Activated naive CD8-positive, alpha-beta T cell treated with anti-CD3 and anti-CD28 coated beads for 36 hours (primary cell): ENCODE measurements at regions not wholly inside any gene's neighbourhood (a gene's known extent, or its start where the extent isn't known, plus 50 kb on each side); places are given as distances from the start of the nearest gene placed in this dataset.

Experiments
- DNase-seq: peaks from one replicate; pipeline ENCODE4 v3.0.0; 2021
- H3K27ac Mint-ChIP-seq: one replicate; pipeline ENCODE4 v1.8.0; 2022; ENCODE audit warnings: mild to moderate bottlenecking, moderate library complexity, mixed read lengths
- H3K27me3 Mint-ChIP-seq: one replicate; pipeline ENCODE4 v1.8.0; 2022; ENCODE audit warnings: mild to moderate bottlenecking, mixed read lengths
- H3K36me3 Mint-ChIP-seq: one replicate; pipeline ENCODE4 v1.8.0; 2021; ENCODE audit warnings: mild to moderate bottlenecking, mixed read lengths
- H3K4me1 Mint-ChIP-seq: one replicate; pipeline ENCODE4 v1.8.0; 2021; ENCODE audit warnings: mixed read lengths
- H3K4me3 Mint-ChIP-seq: one replicate; pipeline ENCODE4 v1.8.0; 2022; ENCODE audit warnings: mild to moderate bottlenecking, moderate library complexity, mixed read lengths
- H3K9me3 Mint-ChIP-seq: one replicate; pipeline ENCODE4 v1.8.0; 2022; ENCODE audit warnings: mixed read lengths

DNA sequence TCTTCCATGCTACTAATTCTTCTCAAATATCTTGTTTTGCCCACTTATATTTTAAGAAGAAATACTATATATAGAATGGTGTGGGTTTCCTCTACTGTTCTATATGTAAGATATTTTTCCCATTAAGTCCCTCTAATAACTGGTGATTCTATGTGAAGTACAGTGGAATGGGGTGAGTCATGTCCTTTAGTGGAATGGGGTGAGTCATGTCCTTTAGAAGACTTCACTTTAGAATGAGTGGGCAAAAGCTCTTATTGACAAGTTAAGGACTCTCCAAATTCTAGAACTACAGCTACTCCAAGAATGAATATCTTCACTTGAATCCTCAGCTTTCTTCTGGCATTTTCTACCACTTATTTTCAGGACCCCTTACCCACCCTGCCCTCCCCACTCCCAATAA, 349.9 kb downstream of the ETNK1 start:
- Mint-ChIP-seq H3K4me3 (no peak overlapping the region), H3K9me3 (no peaks in the 10 kb centered on the region), H3K27me3 (no peaks in the 10 kb centered on the region), H3K36me3 (no peaks in the 10 kb centered on the region), H3K27ac (no peak overlapping the region), H3K4me1 (no peaks in the 10 kb centered on the region)
- DNase-seq, result no peak

DNA sequence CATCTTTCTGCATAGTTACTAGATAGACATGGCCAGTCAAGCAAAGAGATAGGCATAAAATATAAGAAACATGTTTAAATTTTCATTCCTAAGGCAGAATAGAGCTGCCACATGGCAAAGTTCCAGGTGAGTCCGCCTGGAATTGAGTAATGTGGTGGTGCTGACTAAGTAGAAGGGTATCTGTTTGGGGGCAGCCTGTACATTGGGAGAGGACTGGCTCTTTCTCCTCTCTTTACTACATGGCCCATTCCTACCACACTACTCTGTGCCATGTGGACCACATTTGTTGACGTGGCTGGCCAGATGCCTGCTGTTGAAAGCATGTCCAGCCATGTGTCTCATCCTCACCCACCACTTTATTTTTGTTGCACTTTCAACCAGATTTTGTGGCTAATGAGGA, 354.0 kb downstream of the ETNK1 start:
- Mint-ChIP-seq H3K27ac (no peak overlapping the region), H3K9me3 (no peaks in the 10 kb centered on the region), H3K27me3 (no peaks in the 10 kb centered on the region), H3K4me3 (no peak overlapping the region), H3K4me1 (no peaks in the 10 kb centered on the region), H3K36me3 (no peaks in the 10 kb centered on the region)
- no peak for DNase-seq

DNA sequence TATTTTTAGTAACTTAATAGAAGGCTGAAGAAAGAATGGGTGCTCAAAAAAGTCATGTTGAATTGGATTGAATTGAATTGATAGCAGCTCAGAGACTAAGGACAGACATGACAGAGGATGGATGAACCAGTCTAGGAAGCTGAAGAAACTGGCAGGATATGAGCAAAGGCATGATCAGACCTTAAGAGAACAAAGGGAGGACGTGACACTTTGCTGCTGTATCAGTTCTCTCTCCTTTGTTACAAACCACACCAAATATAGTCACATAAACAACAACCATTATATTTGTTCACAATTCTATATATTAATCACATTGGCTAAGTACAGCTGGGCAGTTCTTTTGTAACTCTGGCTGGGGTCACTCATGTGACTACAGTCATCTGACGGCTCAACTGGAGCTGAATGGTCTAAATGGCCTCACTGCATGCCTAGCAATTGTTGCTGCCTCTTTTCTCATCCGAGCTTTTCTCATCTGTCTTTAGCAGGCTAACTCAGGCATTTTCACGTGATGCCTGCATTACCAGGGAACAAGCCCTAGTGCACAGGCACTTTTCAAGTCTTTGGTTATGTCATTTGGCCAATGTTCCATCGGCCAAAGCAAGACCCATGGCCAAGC, 355.0 kb downstream of the ETNK1 start:
- H3K36me3 Mint-ChIP-seq, result no peaks in the 10 kb centered on the region
- no peak for DNase-seq
- no peaks in the 10 kb centered on the region for H3K9me3 Mint-ChIP-seq
- H3K4me1 Mint-ChIP-seq, result no peaks in the 10 kb centered on the region
- no peak overlapping the region for H3K27ac Mint-ChIP-seq
- no peaks in the 10 kb centered on the region for H3K27me3 Mint-ChIP-seq
- H3K4me3 Mint-ChIP-seq, result no peak overlapping the region

DNA sequence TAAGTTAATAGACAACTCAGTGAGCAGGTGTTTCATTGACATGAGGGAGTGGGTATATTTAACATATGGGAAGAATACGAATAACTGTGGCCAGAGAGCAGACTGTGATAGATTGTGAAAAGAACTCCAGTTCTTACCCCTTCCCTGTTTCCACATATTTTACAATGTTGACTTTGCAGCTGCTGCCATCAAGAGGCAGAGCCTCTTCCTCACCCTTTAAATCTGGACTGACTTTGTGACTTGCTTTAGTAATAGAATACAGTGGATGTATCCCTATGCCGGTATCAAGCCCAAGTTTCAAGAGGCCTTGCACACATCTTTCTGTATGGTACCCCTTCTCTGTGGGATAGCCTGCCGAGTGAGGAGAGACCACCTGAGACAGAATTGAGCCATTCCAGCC, 356.7 kb downstream of the ETNK1 start:
- H3K9me3 Mint-ChIP-seq, result no peaks in the 10 kb centered on the region
- DNase-seq, result no peak
- no peak overlapping the region for H3K4me3 Mint-ChIP-seq
- no peaks in the 10 kb centered on the region for H3K36me3 Mint-ChIP-seq
- no peaks in the 10 kb centered on the region for H3K4me1 Mint-ChIP-seq
- H3K27me3 Mint-ChIP-seq, result no peaks in the 10 kb centered on the region
- no peak overlapping the region for H3K27ac Mint-ChIP-seq

DNA sequence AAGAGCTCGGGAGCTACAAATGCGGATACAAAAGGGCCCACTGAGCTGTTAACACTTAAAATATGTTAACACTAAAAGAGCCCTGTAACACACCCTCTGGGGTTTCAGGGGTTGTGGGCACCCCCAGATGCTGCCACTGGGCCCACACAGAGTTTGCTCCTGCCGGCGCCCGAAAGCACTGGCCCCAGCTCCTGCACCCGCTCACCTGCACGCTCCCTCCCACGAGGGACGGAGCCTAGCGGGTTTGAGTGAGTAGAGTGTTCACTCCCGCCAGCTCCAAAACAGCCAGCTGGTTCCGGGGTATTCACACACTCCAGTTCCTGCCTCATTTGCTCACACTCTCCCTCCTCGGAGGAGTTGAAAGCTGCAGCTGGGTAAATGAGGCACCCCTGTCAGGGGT, 357.7 kb downstream of the ETNK1 start:
- no peaks in the 10 kb centered on the region for H3K9me3 Mint-ChIP-seq
- no peak for DNase-seq
- H3K4me3 Mint-ChIP-seq, result no peak overlapping the region
- H3K4me1 Mint-ChIP-seq, result no peaks in the 10 kb centered on the region
- H3K27me3 Mint-ChIP-seq, result no peaks in the 10 kb centered on the region
- no peaks in the 10 kb centered on the region for H3K36me3 Mint-ChIP-seq
- no peak overlapping the region for H3K27ac Mint-ChIP-seq

DNA sequence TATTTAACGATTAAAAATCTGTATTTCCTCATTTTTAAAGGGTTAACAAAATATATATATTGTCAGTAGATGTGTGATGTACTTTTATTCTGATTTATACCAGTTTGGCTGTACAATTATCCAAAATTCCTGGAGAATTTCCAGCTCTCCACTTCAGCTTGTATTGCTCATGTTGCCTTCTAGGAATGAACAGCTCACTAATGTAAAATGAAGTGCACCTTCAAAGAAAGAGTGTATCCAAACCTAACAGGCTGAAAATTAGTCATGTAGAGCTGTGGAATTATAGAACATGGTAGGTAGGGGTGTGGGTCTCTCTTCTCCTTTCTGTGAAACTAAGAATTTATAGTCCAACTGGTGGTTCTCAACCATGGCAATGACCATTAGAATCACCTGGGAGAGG, 362.0 kb downstream of the ETNK1 start:
- Mint-ChIP-seq H3K4me3 (no peak overlapping the region), H3K27ac (no peak overlapping the region), H3K36me3 (no peaks in the 10 kb centered on the region), H3K27me3 (no peaks in the 10 kb centered on the region), H3K4me1 (no peaks in the 10 kb centered on the region), H3K9me3 (no peaks in the 10 kb centered on the region)
- DNase-seq, result no peak

DNA sequence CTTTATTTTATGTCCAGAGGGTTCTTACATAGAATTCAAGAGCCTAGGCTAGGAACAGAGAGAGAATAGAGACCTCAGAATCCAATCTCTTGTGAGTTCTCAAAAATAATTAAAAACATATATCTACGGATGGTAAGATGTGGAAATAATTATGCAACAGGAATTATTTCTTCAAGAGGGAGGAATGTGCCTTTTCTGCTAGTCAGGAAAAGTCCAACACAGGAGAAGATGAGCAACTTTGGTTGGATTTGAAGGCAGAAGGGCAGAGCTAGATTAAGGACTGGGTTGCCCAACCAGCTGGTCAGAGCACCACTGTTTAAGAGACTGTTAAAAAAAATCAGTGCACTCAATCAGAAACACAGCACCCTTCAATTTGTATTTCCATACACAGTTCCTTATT, 365.5 kb downstream of the ETNK1 start:
- no peaks in the 10 kb centered on the region for H3K9me3 Mint-ChIP-seq
- no peaks in the 10 kb centered on the region for H3K4me1 Mint-ChIP-seq
- no peak overlapping the region for H3K27ac Mint-ChIP-seq
- H3K36me3 Mint-ChIP-seq, result no peaks in the 10 kb centered on the region
- H3K27me3 Mint-ChIP-seq, result no peaks in the 10 kb centered on the region
- no peak for DNase-seq
- H3K4me3 Mint-ChIP-seq, result no peak overlapping the region

DNA sequence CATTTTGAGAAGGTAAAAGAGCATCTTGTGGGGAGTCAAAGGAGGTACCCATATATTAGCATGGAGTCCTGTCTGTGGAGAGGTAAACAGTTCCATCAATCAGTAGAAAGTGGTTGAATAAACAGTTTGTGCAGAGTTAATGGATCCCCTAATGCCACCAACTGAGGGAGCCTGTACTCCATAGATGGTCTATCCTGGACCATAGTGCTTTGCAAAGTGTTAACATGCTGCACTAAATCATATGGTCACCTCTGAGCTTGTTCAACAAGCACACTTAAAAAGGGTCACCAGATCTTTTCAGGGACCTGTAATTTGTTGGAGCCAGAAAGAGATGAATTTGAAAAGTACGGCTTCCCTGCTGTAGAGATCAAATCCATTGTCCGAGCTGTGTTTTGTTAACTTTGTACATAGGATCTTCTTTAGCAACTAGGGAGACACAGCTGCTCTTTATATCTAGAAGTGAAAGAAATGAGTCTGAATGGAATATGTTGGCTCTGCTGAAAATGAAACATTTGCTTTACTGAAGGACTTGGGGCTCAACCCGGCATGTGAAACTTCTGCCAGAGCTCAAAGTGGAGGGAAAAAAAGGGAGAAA, 366.4 kb downstream of the ETNK1 start:
- Mint-ChIP-seq H3K4me3 (no peak overlapping the region), H3K27ac (no peak overlapping the region), H3K36me3 (no peaks in the 10 kb centered on the region), H3K9me3 (no peaks in the 10 kb centered on the region), H3K4me1 (no peaks in the 10 kb centered on the region), H3K27me3 (no peaks in the 10 kb centered on the region)
- DNase-seq, result no peak

DNA sequence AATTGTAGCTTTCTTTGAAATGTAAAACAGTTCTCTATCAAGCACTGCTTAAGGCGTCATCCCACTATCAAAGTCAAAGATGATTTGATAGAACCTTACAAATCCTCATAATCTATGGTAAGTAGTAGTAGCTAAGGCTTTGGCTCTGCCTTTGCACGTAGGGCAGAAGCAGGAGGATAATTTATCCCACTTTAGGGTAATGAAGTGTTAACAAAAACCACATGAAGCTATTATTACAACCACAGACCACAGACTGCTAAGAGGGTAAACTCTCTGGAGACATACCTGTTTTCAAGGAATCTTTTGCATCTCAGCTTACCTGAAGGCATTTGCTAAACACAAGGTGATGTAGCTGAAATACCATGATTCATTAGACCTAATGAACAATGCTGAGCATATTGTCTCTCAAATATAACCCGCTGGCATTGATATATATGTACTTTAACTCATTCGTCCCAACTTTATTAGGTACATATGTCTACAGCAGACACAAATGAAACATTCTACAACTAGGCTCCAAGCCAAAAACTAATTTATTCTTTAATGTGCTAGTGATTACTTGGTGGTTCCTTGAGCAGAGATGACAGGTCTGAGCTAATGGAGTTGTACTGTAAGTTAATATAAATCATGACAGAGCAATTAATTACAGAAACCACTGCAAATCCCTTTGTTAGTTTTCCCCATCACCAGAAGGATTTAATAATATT, 368.8 kb downstream of the ETNK1 start:
- no peak for DNase-seq
- H3K36me3 Mint-ChIP-seq, result no peaks in the 10 kb centered on the region
- no peaks in the 10 kb centered on the region for H3K9me3 Mint-ChIP-seq
- no peaks in the 10 kb centered on the region for H3K4me1 Mint-ChIP-seq
- H3K27ac Mint-ChIP-seq, result no peak overlapping the region
- no peaks in the 10 kb centered on the region for H3K27me3 Mint-ChIP-seq
- H3K4me3 Mint-ChIP-seq, result no peak overlapping the region

DNA sequence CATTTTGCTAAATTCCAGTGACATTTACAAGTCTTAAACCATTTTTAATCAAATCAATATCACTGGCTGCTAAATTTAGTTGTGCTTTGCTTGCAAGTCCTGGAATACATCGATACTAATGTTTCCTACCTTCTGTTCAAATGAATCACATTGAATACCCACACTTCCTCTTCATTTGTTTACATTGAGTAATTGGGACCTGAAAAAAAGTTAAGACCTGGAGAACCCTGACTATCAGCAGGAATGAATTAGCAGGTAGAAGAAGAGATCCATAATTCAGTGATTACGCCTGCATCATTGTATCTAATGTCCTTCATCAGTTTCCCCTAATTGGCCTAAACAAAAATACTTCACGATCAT, 369.3 kb downstream of the ETNK1 start:
- H3K27ac Mint-ChIP-seq, result no peak overlapping the region
- no peak overlapping the region for H3K4me3 Mint-ChIP-seq
- DNase-seq, result no peak
- no peaks in the 10 kb centered on the region for H3K36me3 Mint-ChIP-seq
- H3K27me3 Mint-ChIP-seq, result no peaks in the 10 kb centered on the region
- no peaks in the 10 kb centered on the region for H3K4me1 Mint-ChIP-seq
- H3K9me3 Mint-ChIP-seq, result no peaks in the 10 kb centered on the region

DNA sequence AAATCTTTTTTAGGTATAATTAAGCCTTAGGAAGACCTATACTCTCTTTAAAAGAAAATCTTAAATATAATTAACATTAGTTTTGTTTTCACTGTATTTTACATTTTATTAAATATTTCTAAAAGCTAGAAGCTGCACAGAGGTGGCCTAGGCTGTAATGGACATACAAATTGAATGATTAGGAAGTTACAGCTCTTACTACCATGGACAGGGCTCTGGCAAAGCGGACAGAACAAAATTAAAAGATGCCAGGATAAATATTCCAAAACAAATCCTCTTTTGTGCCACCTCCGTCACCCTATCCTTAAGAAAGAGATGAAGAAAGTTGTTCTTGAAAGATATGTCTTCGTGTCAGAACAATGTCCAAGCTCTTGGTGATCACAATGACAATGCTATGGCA, 376.5 kb downstream of the ETNK1 start:
- Mint-ChIP-seq H3K4me3 (no peak overlapping the region), H3K27ac (no peak overlapping the region), H3K27me3 (no peaks in the 10 kb centered on the region), H3K9me3 (no peaks in the 10 kb centered on the region), H3K36me3 (no peaks in the 10 kb centered on the region), H3K4me1 (no peaks in the 10 kb centered on the region)
- DNase-seq, result no peak

DNA sequence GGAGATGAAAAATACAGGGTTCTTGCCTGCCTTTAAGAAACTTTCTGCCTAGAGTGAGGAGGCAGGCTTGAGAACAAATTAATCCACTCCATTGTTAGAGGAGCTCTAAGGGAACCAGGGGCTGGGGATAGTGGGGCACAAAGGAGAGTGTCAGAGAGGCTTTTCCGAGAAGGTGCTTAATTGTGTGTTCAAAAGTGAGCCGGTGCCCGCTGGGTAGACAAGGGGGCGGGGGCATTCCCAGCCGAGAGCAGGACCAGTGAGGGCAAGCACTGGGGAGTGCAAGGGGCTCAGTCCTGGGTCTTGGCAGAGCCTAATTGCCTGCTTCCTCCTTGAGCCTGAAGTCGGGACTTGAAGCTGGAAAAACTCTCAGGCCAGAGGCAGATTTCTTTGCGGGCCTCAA, 377.4 kb downstream of the ETNK1 start:
- no peaks in the 10 kb centered on the region for H3K36me3 Mint-ChIP-seq
- H3K4me3 Mint-ChIP-seq, result no peak overlapping the region
- no peaks in the 10 kb centered on the region for H3K4me1 Mint-ChIP-seq
- H3K27ac Mint-ChIP-seq, result no peak overlapping the region
- H3K9me3 Mint-ChIP-seq, result no peaks in the 10 kb centered on the region
- no peaks in the 10 kb centered on the region for H3K27me3 Mint-ChIP-seq
- DNase-seq, result no peak

DNA sequence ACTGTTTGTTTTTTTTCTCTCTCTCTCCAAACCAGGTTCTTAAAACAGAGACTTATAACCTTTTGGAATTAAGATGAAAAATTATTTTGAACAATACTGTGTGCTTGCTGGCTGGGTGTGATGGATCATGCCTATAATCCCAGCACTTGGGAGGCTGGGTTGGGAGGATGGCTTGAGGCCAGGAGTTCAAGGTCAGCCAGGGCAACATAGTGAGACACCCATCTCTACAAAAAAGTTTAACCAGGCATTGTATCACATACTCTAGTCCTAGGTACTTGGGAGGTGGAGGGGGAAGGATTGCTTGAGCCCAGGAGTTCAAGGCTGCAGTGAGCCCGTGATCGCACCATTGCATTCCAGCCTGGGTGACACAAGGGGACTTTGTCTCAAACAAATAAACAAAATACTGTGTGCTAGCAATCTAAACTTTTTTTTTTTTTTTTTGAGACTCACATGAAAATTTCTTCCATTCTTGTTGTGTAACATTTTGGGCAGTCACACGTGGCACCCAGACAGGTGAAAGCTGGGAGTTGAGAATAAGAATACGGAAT, 379.6 kb downstream of the ETNK1 start:
- Mint-ChIP-seq H3K4me3 (no peak overlapping the region), H3K9me3 (no peaks in the 10 kb centered on the region), H3K36me3 (no peaks in the 10 kb centered on the region), H3K4me1 (no peaks in the 10 kb centered on the region), H3K27me3 (no peaks in the 10 kb centered on the region), H3K27ac (no peak overlapping the region)
- DNase-seq, result no peak

DNA sequence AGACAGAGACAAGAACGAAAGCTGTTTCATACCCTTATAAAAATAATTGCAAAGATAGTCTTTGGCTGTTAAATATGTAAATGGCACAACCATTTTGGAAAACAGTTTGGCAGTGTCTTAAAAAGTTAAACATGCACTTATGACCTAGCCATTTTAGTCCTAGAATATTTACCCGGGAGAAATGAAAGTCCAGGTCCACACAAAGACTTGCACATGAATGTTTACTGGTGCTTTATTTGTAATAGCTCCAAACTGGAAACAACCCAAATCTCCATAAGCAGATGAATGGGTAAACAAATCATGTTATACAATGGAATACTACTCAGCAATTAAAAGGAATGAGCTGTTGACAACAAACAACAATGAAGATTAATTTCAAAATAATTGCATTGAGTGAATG, 380.4 kb downstream of the ETNK1 start:
- Mint-ChIP-seq H3K36me3 (no peaks in the 10 kb centered on the region), H3K27ac (no peak overlapping the region), H3K4me1 (no peaks in the 10 kb centered on the region), H3K27me3 (no peaks in the 10 kb centered on the region), H3K4me3 (no peak overlapping the region), H3K9me3 (no peaks in the 10 kb centered on the region)
- DNase-seq, result no peak

DNA sequence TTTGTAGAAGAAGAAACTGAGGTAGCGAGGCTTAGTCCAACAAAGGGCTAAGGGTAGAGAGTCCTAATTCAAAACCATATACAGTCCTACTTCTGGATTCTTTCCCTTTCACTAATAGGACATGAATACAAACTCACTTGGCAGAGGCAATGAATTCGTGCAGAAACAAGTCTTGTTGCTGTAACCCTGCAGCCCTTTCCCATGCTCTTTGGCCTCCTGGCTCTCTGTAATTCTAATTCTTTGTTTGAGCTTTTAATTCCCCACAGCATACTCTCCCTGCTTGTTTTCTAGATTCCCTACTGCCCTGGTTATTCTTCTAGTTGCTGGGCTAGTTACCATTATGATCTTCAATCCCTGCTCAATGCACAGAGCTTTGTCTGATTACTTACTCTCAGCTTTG, 381.4 kb downstream of the ETNK1 start:
- no peaks in the 10 kb centered on the region for H3K36me3 Mint-ChIP-seq
- no peaks in the 10 kb centered on the region for H3K9me3 Mint-ChIP-seq
- no peak overlapping the region for H3K27ac Mint-ChIP-seq
- no peak overlapping the region for H3K4me3 Mint-ChIP-seq
- no peak for DNase-seq
- no peaks in the 10 kb centered on the region for H3K4me1 Mint-ChIP-seq
- no peaks in the 10 kb centered on the region for H3K27me3 Mint-ChIP-seq

DNA sequence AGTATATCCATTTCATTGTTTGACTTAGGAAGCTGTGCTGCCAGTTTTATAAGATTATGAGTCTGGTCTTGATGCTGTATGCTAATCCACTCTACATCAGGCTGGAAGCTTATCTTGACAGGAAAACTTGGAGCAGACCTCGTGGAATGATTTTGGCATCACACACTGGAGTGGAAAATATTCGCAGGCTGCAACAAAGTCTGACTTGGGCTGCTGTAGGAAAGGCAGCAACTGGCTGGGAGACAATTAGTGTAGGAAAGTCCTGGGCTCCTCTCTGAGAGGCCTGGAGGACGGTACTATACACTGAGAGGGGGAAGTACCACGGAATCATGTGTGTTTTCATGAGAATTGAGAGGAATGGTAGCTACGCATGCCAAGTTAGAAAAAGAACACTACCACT, 383.7 kb downstream of the ETNK1 start:
- no peaks in the 10 kb centered on the region for H3K27me3 Mint-ChIP-seq
- H3K27ac Mint-ChIP-seq, result no peak overlapping the region
- peaks cover 5% of the 10 kb centered on the region for H3K9me3 Mint-ChIP-seq
- H3K4me1 Mint-ChIP-seq, result no peaks in the 10 kb centered on the region
- no peak for DNase-seq
- H3K36me3 Mint-ChIP-seq, result no peaks in the 10 kb centered on the region
- H3K4me3 Mint-ChIP-seq, result no peak overlapping the region
